Chondrocyte (in vitro differentiated cells): ENCODE measurements at regions not wholly inside any gene's neighbourhood (a gene's known extent, or its start where the extent isn't known, plus 50 kb on each side); places are given as distances from the start of the nearest gene placed in this dataset.
A peak's percentile ranks its signal among the peaks of the same experiment; 100 is the strongest.

Experiments
- DNase-seq: peaks from one replicate; pipeline ENCODE4 v3.0.0; 2021; ENCODE audit warnings: mixed read lengths, low spot score
- H3K27ac Mint-ChIP-seq: one replicate; pipeline ENCODE4 v1.8.0; 2021; ENCODE audit warnings: mild to moderate bottlenecking, moderate library complexity, mixed read lengths; ENCODE audit not compliant: unreplicated experiment
- H3K27me3 Mint-ChIP-seq: 2 replicates; pipeline ENCODE4 v1.8.0; 2021; ENCODE audit warnings: low read depth, mixed read lengths
- H3K36me3 Mint-ChIP-seq: 2 replicates; pipeline ENCODE4 v1.8.0; 2021; ENCODE audit warnings: low read depth, mixed read lengths
- H3K4me1 Mint-ChIP-seq: 2 replicates; pipeline ENCODE4 v1.8.0; 2021; ENCODE audit warnings: low read depth, mild to moderate bottlenecking, mixed read lengths
- H3K4me3 Mint-ChIP-seq: one replicate; pipeline ENCODE4 v1.8.0; 2021; ENCODE audit warnings: mild to moderate bottlenecking, moderate library complexity, mixed read lengths; ENCODE audit not compliant: unreplicated experiment
- H3K9me3 Mint-ChIP-seq: 2 replicates; pipeline ENCODE4 v1.8.0; 2021; ENCODE audit warnings: low read depth, mixed read lengths
- CTCF ChIP-seq: fragments of 200-600 bp; sonication (generic); IDR thresholded peaks from 2 replicates; pipeline ENCODE4 v1.5.0; 2021; ENCODE audit warnings: antibody characterized with exemption, mild to moderate bottlenecking, moderate library complexity

GRCh38 chr1:82158981-82159380 is 358.2 kb downstream of the ADGRL2 start:
- Mint-ChIP-seq H3K4me1 (peaks cover 28% of the 10 kb centered on the region), H3K4me3 (no peak overlapping the region), H3K27ac (no peak overlapping the region), H3K9me3 (no peaks in the 10 kb centered on the region), H3K36me3 (no peaks in the 10 kb centered on the region), H3K27me3 (no peaks in the 10 kb centered on the region)
- no peak for TF ChIP-seq CTCF
- DNase-seq: no peak

GRCh38 chr1:82154219-82154970 is 353.7 kb downstream of the ADGRL2 start:
- DNase-seq: no peak
- no peak overlapping the region for H3K27ac Mint-ChIP-seq
- no peak overlapping the region for H3K4me3 Mint-ChIP-seq
- no peaks in the 10 kb centered on the region for H3K36me3 Mint-ChIP-seq
- H3K9me3 Mint-ChIP-seq: no peaks in the 10 kb centered on the region
- no peaks in the 10 kb centered on the region for H3K27me3 Mint-ChIP-seq
- H3K4me1 Mint-ChIP-seq: peaks cover 28% of the 10 kb centered on the region
- TF ChIP-seq CTCF: no peak

- Mint-ChIP-seq H3K4me1 (peaks cover 27% of the 10 kb centered on the region), H3K27me3 (no peaks in the 10 kb centered on the region), H3K4me3 (no peak overlapping the region), H3K36me3 (no peaks in the 10 kb centered on the region), H3K27ac (no peak overlapping the region), H3K9me3 (no peaks in the 10 kb centered on the region)
- DNase-seq: no peak
- peak; percentile 17 for TF ChIP-seq CTCF
Observed at GRCh38 chr1:82153752-82154151, 353.0 kb downstream of the ADGRL2 start.

- DNase-seq: no peak
- Mint-ChIP-seq H3K27ac (peak overlapping the region; percentile 52), H3K9me3 (no peaks in the 10 kb centered on the region), H3K27me3 (no peaks in the 10 kb centered on the region), H3K4me1 (peaks cover 24% of the 10 kb centered on the region), H3K4me3 (no peak overlapping the region), H3K36me3 (no peaks in the 10 kb centered on the region)
- TF ChIP-seq CTCF: no peak
Observed at GRCh38 chr1:82153272-82153629, 352.5 kb downstream of the ADGRL2 start.

- Mint-ChIP-seq H3K4me3 (no peak overlapping the region), H3K27me3 (no peaks in the 10 kb centered on the region), H3K9me3 (no peaks in the 10 kb centered on the region), H3K36me3 (no peaks in the 10 kb centered on the region), H3K4me1 (peaks cover 24% of the 10 kb centered on the region), H3K27ac (peak overlapping the region; percentile 52)
- no peak for DNase-seq
- TF ChIP-seq CTCF: no peak
Observed at GRCh38 chr1:82152356-82153271, 351.9 kb downstream of the ADGRL2 start.
